CD4-positive, alpha-beta T cell treated with Interleukin-4 for 1 hour (primary cell): ENCODE measurements at regions not wholly inside any gene's neighbourhood (a gene's known extent, or its start where the extent isn't known, plus 50 kb on each side); places are given as distances from the start of the nearest gene placed in this dataset.
"Not testable (repeated sequence)": the region's sequence is repeated elsewhere in the genome, so short reads cannot be mapped to it uniquely, and the experiment has no call there.

Experiments used
- DNase-seq, 2 donors: peaks; one replicate each; pipeline ENCODE4 v3.0.0-alpha.2; 2020 to 2022

GRCh38 chr14:106474261-106475028 is 948.1 kb downstream of the TMEM121 start:
- DNase-seq, result not testable (repeated sequence)

GRCh38 chr14:106475214-106475613 is 948.8 kb downstream of the TMEM121 start:
- DNase-seq, result not testable (repeated sequence)

- DNase-seq, result not testable (repeated sequence)
These were observed 951.2 kb downstream of the TMEM121 start for GRCh38 chr14:106477600-106477999.

- DNase-seq, result not testable (repeated sequence)
These were observed 953.9 kb downstream of the TMEM121 start for GRCh38 chr14:106480287-106480686.

DNA sequence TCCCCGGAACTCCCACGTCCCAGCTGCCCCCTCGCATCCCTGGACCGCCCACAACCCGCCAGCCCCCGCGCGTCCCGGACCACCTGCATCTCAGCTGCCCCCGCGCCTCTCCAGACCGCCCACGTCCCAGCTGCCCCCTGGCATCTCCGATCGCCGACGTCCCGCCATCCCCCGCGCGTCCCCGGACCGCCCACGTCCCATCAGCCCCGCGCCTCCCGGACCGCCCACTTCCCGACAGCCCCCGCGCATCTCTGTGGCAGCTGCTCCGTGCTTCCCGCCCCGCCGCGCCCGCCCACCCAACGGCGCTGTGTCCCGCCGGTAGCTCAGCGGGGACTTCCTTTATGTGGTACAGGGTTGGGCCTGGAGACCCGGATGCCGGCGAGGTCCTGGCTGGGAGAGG is 955.8 kb downstream of the TMEM121 start:
- DNase-seq, result not testable (repeated sequence)

GRCh38 chr14:106487600-106487999 is 961.2 kb downstream of the TMEM121 start:
- no peak for DNase-seq

DNA sequence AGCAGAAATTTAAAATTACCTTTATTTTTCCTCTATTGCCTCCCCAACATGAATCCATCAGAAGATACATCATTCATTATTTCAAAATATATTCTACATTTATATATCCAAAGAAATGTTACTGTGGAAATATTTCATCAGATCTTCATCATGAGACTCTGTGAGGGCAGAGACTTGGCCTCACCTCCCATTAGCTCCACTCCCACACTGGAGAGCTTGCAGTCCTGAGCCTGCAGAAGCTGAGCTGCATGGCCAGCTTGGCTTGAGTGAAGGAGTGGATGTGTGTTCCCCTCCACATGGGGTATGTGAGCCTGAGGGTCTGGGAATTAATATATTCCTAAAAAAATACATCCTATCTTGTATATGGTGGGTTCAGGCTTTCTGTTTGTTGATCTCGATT is 961.9 kb downstream of the TMEM121 start:
- no peak for DNase-seq

GRCh38 chr14:106489112-106489881 is 962.9 kb downstream of the TMEM121 start:
- no peak for DNase-seq

DNA sequence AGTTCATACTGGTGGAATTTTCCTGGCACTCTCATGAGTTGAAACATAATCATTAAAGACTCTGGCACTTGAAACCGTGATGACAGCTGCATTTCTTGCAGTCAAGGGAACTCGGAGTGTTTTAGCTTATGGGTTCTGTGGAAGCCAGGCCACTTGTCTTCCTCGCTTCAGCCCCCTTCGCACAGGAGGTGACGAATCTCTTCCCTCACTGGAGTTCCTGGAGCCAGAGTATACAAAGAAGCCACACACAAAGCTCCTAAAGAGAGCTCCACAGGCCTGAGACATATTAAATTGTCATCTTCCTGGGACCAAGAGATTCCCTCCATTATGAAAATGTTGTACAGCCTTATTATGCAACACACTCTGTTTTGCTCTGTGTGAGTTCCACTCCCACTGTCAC is 964.1 kb downstream of the TMEM121 start:
- no peak for DNase-seq

GRCh38 chr14:106491851-106492250 is 965.5 kb downstream of the TMEM121 start:
- peak in 1 of 2 donors; percentile 14 for DNase-seq

GRCh38 chr14:106493962-106494823 is 967.8 kb downstream of the TMEM121 start:
- no peak for DNase-seq

DNA sequence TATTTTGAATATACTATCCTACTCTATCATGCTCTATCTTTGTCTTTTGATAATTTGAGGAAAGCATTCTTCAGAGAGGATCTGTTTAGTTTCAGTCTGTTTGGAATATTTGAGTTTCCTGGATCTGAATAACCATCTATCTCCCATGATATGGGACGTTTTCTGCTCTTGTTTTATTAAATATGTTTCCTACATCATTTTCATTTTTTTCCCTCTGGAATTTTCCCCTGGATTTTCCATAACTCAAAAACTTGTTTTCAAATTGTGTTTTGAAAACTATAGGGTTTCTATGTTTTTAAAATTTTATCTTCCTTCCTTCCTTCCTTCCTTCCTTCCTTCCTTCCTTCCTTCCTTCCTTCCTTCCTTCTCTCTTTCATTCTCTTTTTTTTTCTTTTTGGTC is 974.2 kb downstream of the TMEM121 start:
- DNase-seq, result no peak

GRCh38 chr14:106501898-106502297 is 975.5 kb downstream of the TMEM121 start:
- DNase-seq, result no peak

DNA sequence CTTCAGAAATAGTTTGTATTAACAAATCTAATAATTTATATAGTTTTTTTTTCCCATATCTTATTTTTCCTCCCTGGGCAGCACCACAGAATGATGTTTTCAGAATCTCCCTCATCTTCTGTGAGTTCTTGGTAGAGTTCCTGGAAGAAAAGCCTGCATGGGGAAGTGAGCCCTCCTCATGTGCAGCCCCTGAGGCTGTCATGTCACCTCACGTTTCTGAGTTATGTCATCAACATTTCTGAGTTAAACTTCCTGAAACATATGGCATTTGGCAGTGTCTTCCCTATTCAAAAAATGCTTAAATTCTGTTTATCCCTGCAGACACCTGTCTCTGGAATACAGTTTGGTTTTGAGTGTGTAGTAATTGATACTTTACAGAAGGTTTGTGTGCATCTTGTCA is 979.0 kb downstream of the TMEM121 start:
- no peak for DNase-seq

DNA sequence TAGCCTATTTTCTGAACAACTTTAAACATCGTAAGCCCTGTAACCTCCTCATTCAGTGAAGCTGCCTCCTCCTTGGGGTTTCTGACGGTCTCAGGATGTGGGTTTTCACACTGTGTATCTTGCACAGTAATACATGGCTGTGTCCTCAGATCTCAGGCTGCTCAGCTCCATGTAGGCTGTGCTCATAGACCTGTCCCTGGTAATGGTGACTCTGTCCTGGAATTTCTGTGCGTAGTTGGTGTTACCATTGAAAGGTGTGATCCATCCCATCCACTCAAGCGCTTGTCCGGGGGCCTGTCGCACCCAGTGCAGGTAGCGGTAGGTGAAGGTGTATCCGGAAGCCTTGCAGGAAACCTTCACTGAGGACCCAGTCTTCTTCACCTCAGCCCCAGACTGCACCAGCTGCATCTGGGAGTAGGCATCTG is 980.5 kb downstream of the TMEM121 start:
- DNase-seq, result peak; percentile 44 to 60

DNA sequence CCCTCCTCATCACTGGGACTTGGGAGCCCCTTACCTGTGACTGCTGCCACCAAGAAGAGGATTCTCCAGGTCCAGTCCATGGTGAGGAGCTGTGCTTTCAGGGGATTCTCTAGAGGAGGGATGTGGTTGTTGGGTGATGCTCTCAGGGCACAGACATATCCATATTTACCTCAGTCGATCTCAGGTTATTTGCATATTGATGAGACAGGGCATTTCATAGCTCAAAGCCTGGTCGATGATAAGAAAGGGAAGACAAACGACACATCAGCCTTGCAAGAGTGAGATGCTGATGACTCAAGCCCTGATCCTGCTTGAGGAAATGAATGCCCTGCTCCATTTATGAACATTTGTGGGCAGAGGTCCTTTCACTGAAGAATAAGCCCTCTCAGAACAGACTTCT is 981.0 kb downstream of the TMEM121 start:
- peak in 1 of 2 donors; percentile 37 for DNase-seq

DNA sequence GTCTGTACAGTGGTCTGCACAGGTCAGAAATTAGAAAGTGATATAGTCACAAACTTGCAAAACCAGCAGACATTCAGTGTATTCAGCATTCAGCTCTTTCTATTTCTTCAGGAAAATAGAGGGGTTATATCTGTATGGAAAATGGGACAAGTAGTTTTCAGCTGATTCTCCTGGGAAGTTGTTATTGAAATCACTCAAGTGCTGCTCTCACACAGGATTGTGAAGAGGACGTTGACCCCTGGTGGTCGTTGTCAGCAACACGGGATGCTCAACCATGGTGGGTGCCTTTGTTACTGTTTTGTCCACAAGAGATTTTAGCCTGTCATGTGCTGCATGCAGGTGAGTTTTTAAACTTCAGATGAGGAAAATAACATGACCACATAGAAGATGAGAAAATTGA is 981.8 kb downstream of the TMEM121 start:
- DNase-seq, result no peak

GRCh38 chr14:106509176-106509575 is 982.8 kb downstream of the TMEM121 start:
- no peak for DNase-seq

- DNase-seq, result no peak
These were observed 983.4 kb downstream of the TMEM121 start for GRCh38 chr14:106509807-106510206.

GRCh38 chr14:106511006-106511799 is 984.8 kb downstream of the TMEM121 start:
- peak; percentile 55 to 66 for DNase-seq

- no peak for DNase-seq
These were observed 985.4 kb downstream of the TMEM121 start for GRCh38 chr14:106511800-106512198.

- no peak for DNase-seq
These were observed 986.9 kb downstream of the TMEM121 start for GRCh38 chr14:106513302-106513701.
